Large intestine (tissue), 3 donors: ENCODE measurements at regions not wholly inside any gene's neighbourhood (a gene's known extent, or its start where the extent isn't known, plus 50 kb on each side); places are given as distances from the start of the nearest gene placed in this dataset.

ENCODE experiments used
- DNase-seq, 2 donors: peaks; one replicate each; pipeline versions ENCODE4 v3.0.0 to v3.0.0-alpha.2; 2013
- H3K27ac ChIP-seq: one replicate; pipeline ENCODE4 v1.5.1; 2013; ENCODE audit warnings: low read length
- H3K27me3 ChIP-seq: 2 replicates; pipeline ENCODE4 v1.6.1; 2013; ENCODE audit warnings: low read length; ENCODE audit not compliant: control insufficient read depth, insufficient read depth
- H3K36me3 ChIP-seq: 2 replicates; pipeline ENCODE4 v1.6.1; 2013; ENCODE audit warnings: low read length; ENCODE audit not compliant: control insufficient read depth, insufficient read depth
- H3K4me1 ChIP-seq: one replicate; pipeline ENCODE4 v1.6.1; 2013; ENCODE audit warnings: low read length; ENCODE audit not compliant: control insufficient read depth, insufficient read depth
- H3K4me3 ChIP-seq: one replicate; pipeline ENCODE4 v1.5.1; 2013; ENCODE audit warnings: low read length
- H3K9me3 ChIP-seq: one replicate; pipeline ENCODE4 v1.6.1; 2013; ENCODE audit warnings: mild to moderate bottlenecking, low read depth, low read length, moderate library complexity; ENCODE audit not compliant: control insufficient read depth
- WGBS: methylation state at CpG from one replicate; pipeline ENCODE4 v1.1.5; 2013; ENCODE audit warnings: low lambda C conversion rate; ENCODE audit not compliant: insufficient coverage; 5-methylcytosine and 5-hydroxymethylcytosine counted together

- H3K27ac ChIP-seq = no peak overlapping the region
These were observed 310.2 kb upstream of the SGK1 start for GRCh38 chr6:134628154-134628553.

GRCh38 chr6:134627707-134628106 lies 309.8 kb upstream of the SGK1 start:
- no peak overlapping the region for H3K4me3 ChIP-seq
- no peaks in the 10 kb centered on the region for H3K36me3 ChIP-seq
- peaks cover 6% of the 10 kb centered on the region for H3K4me1 ChIP-seq
- H3K27ac ChIP-seq = no peak overlapping the region
- H3K9me3 ChIP-seq = no peaks in the 10 kb centered on the region
- no peaks in the 10 kb centered on the region for H3K27me3 ChIP-seq
- no CpG with 5 or more reads among the region's 4 CpGs for WGBS
- DNase-seq = no peak

More at GRCh38 chr6:134628154-134628553, 310.2 kb upstream of the SGK1 start:
- Histone ChIP-seq H3K9me3 (no peaks in the 10 kb centered on the region), H3K4me1 (peaks cover 6% of the 10 kb centered on the region), H3K36me3 (no peaks in the 10 kb centered on the region), H3K4me3 (no peak overlapping the region), H3K27me3 (no peaks in the 10 kb centered on the region)
- no peak for DNase-seq
- WGBS = no CpG with 5 or more reads among the region's 2 CpGs

GRCh38 chr6:134626589-134626988 lies 308.7 kb upstream of the SGK1 start:
- no peaks in the 10 kb centered on the region for H3K27me3 ChIP-seq
- H3K4me3 ChIP-seq = no peak overlapping the region
- WGBS = no CpG with 5 or more reads among the region's 2 CpGs
- H3K36me3 ChIP-seq = no peaks in the 10 kb centered on the region
- H3K4me1 ChIP-seq = peaks cover 6% of the 10 kb centered on the region
- DNase-seq = no peak
- H3K27ac ChIP-seq = no peak overlapping the region
- no peaks in the 10 kb centered on the region for H3K9me3 ChIP-seq

- Histone ChIP-seq H3K36me3 (no peaks in the 10 kb centered on the region), H3K4me3 (no peak overlapping the region), H3K9me3 (no peaks in the 10 kb centered on the region), H3K27me3 (no peaks in the 10 kb centered on the region), H3K27ac (no peak overlapping the region), H3K4me1 (peaks cover 4% of the 10 kb centered on the region)
- no peak for DNase-seq
- WGBS = no CpG with 5 or more reads among the region's 2 CpGs
These were observed 308.2 kb upstream of the SGK1 start for GRCh38 chr6:134626086-134626485.

- Histone ChIP-seq H3K27ac (no peak overlapping the region), H3K4me1 (no peaks in the 10 kb centered on the region), H3K27me3 (no peaks in the 10 kb centered on the region), H3K36me3 (no peaks in the 10 kb centered on the region), H3K4me3 (no peak overlapping the region), H3K9me3 (no peaks in the 10 kb centered on the region)
- 100% methylated on average over 4 of the region's 6 CpGs for whole genome bisulfite sequencing
- DNase-seq = no peak
These were observed 306.9 kb upstream of the SGK1 start for GRCh38 chr6:134624781-134625180.

- WGBS = 100% methylated on average over 1 of the region's 5 CpGs
- H3K9me3 ChIP-seq = no peaks in the 10 kb centered on the region
- H3K27me3 ChIP-seq = no peaks in the 10 kb centered on the region
- H3K36me3 ChIP-seq = no peaks in the 10 kb centered on the region
- no peaks in the 10 kb centered on the region for H3K4me1 ChIP-seq
- H3K4me3 ChIP-seq = no peak overlapping the region
- DNase-seq = no peak
- no peak overlapping the region for H3K27ac ChIP-seq
These were observed 305.5 kb upstream of the SGK1 start for GRCh38 chr6:134623401-134623800.

- no peaks in the 10 kb centered on the region for H3K36me3 ChIP-seq
- H3K4me3 ChIP-seq = no peak overlapping the region
- H3K27ac ChIP-seq = no peak overlapping the region
- no peak for DNase-seq
- 71% methylated on average over 1 of the region's 4 CpGs for WGBS
- H3K27me3 ChIP-seq = no peaks in the 10 kb centered on the region
- H3K9me3 ChIP-seq = no peaks in the 10 kb centered on the region
- H3K4me1 ChIP-seq = no peaks in the 10 kb centered on the region
These were observed 304.7 kb upstream of the SGK1 start for GRCh38 chr6:134622382-134623173.

- DNase-seq = no peak
- Histone ChIP-seq H3K27ac (no peak overlapping the region), H3K9me3 (no peaks in the 10 kb centered on the region), H3K27me3 (no peaks in the 10 kb centered on the region), H3K4me1 (no peaks in the 10 kb centered on the region), H3K36me3 (no peaks in the 10 kb centered on the region), H3K4me3 (no peak overlapping the region)
These were observed 303.9 kb upstream of the SGK1 start for GRCh38 chr6:134621858-134622257.

GRCh38 chr6:134619789-134620188 lies 301.9 kb upstream of the SGK1 start:
- no peaks in the 10 kb centered on the region for H3K9me3 ChIP-seq
- no peak overlapping the region for H3K27ac ChIP-seq
- H3K27me3 ChIP-seq = no peaks in the 10 kb centered on the region
- H3K36me3 ChIP-seq = no peaks in the 10 kb centered on the region
- no peaks in the 10 kb centered on the region for H3K4me1 ChIP-seq
- DNase-seq = no peak
- 100% methylated on average over 1 of the region's 4 CpGs for WGBS
- no peak overlapping the region for H3K4me3 ChIP-seq

GRCh38 chr6:134619077-134619476 lies 301.2 kb upstream of the SGK1 start:
- Histone ChIP-seq H3K27me3 (no peaks in the 10 kb centered on the region), H3K36me3 (no peaks in the 10 kb centered on the region), H3K4me1 (no peaks in the 10 kb centered on the region), H3K27ac (no peak overlapping the region), H3K4me3 (no peak overlapping the region), H3K9me3 (no peaks in the 10 kb centered on the region)
- no peak for DNase-seq
- 100% methylated on average over 1 of the region's 5 CpGs for WGBS
